ENCODE measurements at regions not wholly inside any gene's neighbourhood (a gene's known extent, or its start where the extent isn't known, plus 50 kb on each side); places are given as distances from the start of the nearest gene placed in this dataset.
"Not testable (repeated sequence)": the region's sequence is repeated elsewhere in the genome, so short reads cannot be mapped to it uniquely, and the experiment has no call there.

DNA sequence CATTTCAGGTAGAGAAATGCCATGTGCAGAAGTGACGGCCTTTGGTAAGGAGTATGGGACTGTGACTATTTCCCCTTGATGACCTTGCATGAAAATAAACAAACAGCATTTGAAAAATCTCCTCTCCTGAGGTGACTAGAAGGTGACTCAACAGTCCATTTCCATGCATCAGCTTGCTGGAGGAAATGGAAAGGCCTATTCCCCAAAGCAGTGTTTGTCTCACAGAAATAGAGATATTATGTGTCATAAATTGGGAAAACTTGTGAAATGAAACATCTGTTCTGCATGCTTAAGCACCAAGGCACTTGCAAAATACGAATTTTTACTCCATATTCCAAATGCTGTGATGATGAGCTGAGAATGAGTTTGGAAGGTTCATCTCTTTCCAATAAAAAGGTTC lies 67.2 kb upstream of the MINPP1 start:
- TF ChIP-seq POLR2A (IDR thresholded peaks at IDR 0.05), result not testable (repeated sequence)
- TF ChIP-seq, protein P1, sequence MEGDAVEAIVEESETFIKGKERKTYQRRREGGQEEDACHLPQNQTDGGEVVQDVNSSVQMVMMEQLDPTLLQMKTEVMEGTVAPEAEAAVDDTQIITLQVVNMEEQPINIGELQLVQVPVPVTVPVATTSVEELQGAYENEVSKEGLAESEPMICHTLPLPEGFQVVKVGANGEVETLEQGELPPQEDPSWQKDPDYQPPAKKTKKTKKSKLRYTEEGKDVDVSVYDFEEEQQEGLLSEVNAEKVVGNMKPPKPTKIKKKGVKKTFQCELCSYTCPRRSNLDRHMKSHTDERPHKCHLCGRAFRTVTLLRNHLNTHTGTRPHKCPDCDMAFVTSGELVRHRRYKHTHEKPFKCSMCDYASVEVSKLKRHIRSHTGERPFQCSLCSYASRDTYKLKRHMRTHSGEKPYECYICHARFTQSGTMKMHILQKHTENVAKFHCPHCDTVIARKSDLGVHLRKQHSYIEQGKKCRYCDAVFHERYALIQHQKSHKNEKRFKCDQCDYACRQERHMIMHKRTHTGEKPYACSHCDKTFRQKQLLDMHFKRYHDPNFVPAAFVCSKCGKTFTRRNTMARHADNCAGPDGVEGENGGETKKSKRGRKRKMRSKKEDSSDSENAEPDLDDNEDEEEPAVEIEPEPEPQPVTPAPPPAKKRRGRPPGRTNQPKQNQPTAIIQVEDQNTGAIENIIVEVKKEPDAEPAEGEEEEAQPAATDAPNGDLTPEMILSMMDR (IDR thresholded peaks at IDR 0.05), result not testable (repeated sequence)

All from testis (tissue), 2 donors.